WERI-Rb-1 (cell line): ENCODE measurements at regions not wholly inside any gene's neighbourhood (a gene's known extent, or its start where the extent isn't known, plus 50 kb on each side); places are given as distances from the start of the nearest gene placed in this dataset.

Source experiments
- DNase-seq: peaks from one replicate; pipeline ENCODE4 v3.0.0-alpha.2; 2020
- H3K27ac ChIP-seq: fragments of 250-450 bp; sonication (Bioruptor Pico); 2 replicates; pipeline ENCODE4 v1.5.1; 2020; ENCODE audit warnings: mild to moderate bottlenecking, moderate library complexity
- H3K27me3 ChIP-seq: fragments of 250-450 bp; sonication (Bioruptor Pico); 2 replicates; pipeline ENCODE4 v1.5.1; 2021; ENCODE audit warnings: mild to moderate bottlenecking, low read depth, moderate library complexity; ENCODE audit not compliant: insufficient read depth, severe bottlenecking
- H3K36me3 ChIP-seq: fragments of 250-450 bp; sonication (Bioruptor Pico); 2 replicates; pipeline ENCODE4 v1.5.1; 2020; ENCODE audit warnings: mild to moderate bottlenecking, moderate library complexity
- H3K4me3 ChIP-seq: 2 replicates; pipeline ENCODE4 v1.5.1; 2011; ENCODE audit warnings: low read depth, mild to moderate bottlenecking, control low read depth, low read length
- H3K9me3 ChIP-seq: fragments of 250-450 bp; sonication (Bioruptor Pico); 2 replicates; pipeline ENCODE4 v1.5.1; 2021; ENCODE audit warnings: mild to moderate bottlenecking, moderate library complexity; ENCODE audit not compliant: severe bottlenecking
- CTCF ChIP-seq: IDR thresholded peaks from 2 replicates; pipeline ENCODE4 v1.5.1; 2011; ENCODE audit warnings: low read depth, mild to moderate bottlenecking, control low read depth, inconsistent platforms, low read length

- H3K36me3 ChIP-seq, result no peaks in the 10 kb centered on the region
- DNase-seq, result no peak
- TF ChIP-seq CTCF, result no peak
- no peak overlapping the region for H3K27ac ChIP-seq
- no peaks in the 10 kb centered on the region for H3K9me3 ChIP-seq
- peaks cover 89% of the 10 kb centered on the region for H3K27me3 ChIP-seq
- H3K4me3 ChIP-seq, result no peak overlapping the region
These were observed 54.3 kb upstream of the GPR26 start for GRCh38 chr10:123611876-123612275.

- Histone ChIP-seq H3K4me3 (no peak overlapping the region), H3K36me3 (no peaks in the 10 kb centered on the region), H3K27me3 (peaks cover 87% of the 10 kb centered on the region), H3K27ac (no peak overlapping the region), H3K9me3 (no peaks in the 10 kb centered on the region)
- TF ChIP-seq CTCF, result no peak
- DNase-seq, result no peak
These were observed 52.8 kb upstream of the GPR26 start for GRCh38 chr10:123613346-123613850.

GRCh38 chr10:123614888-123615287, 51.3 kb upstream of the GPR26 start:
- H3K27me3 ChIP-seq, result peaks cover 86% of the 10 kb centered on the region
- no peak for TF ChIP-seq CTCF
- H3K9me3 ChIP-seq, result no peaks in the 10 kb centered on the region
- no peak overlapping the region for H3K27ac ChIP-seq
- no peaks in the 10 kb centered on the region for H3K36me3 ChIP-seq
- H3K4me3 ChIP-seq, result no peak overlapping the region
- no peak for DNase-seq
